Astrocyte of the spinal cord (primary cell): ENCODE measurements at regions not wholly inside any gene's neighbourhood (a gene's known extent, or its start where the extent isn't known, plus 50 kb on each side); places are given as distances from the start of the nearest gene placed in this dataset.
"Not testable (repeated sequence)": the region's sequence is repeated elsewhere in the genome, so short reads cannot be mapped to it uniquely, and the experiment has no call there.

Experiments
- DNase-seq: peaks from one replicate; pipeline ENCODE4 v3.0.0; 2011; ENCODE audit warnings: low read depth, low spot score
- H3K4me3 ChIP-seq: 2 replicates; pipeline ENCODE4 v1.5.1; 2011; ENCODE audit warnings: low read depth, mild to moderate bottlenecking, low read length, moderate library complexity
- in situ Hi-C: cut with HindIII; loops from 2 replicates; pipeline ENCODE4 v1.10.0; 2017; ENCODE audit warnings: low sequenced_read_pairs
- TF ChIP-seq, protein P1 (sequence below): IDR thresholded peaks from 2 replicates; pipeline ENCODE4 v1.5.1; 2012; ENCODE audit warnings: low read depth, mild to moderate bottlenecking, low read length, inconsistent platforms

GRCh38 chr10:36761121-36761520 is 364.3 kb upstream of the ANKRD30A start:
- in situ Hi-C loops, result no loop called here
- DNase-seq, result no peak
- TF ChIP-seq, protein P1, sequence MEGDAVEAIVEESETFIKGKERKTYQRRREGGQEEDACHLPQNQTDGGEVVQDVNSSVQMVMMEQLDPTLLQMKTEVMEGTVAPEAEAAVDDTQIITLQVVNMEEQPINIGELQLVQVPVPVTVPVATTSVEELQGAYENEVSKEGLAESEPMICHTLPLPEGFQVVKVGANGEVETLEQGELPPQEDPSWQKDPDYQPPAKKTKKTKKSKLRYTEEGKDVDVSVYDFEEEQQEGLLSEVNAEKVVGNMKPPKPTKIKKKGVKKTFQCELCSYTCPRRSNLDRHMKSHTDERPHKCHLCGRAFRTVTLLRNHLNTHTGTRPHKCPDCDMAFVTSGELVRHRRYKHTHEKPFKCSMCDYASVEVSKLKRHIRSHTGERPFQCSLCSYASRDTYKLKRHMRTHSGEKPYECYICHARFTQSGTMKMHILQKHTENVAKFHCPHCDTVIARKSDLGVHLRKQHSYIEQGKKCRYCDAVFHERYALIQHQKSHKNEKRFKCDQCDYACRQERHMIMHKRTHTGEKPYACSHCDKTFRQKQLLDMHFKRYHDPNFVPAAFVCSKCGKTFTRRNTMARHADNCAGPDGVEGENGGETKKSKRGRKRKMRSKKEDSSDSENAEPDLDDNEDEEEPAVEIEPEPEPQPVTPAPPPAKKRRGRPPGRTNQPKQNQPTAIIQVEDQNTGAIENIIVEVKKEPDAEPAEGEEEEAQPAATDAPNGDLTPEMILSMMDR, result no peak
- H3K4me3 ChIP-seq, result no peak overlapping the region

DNA sequence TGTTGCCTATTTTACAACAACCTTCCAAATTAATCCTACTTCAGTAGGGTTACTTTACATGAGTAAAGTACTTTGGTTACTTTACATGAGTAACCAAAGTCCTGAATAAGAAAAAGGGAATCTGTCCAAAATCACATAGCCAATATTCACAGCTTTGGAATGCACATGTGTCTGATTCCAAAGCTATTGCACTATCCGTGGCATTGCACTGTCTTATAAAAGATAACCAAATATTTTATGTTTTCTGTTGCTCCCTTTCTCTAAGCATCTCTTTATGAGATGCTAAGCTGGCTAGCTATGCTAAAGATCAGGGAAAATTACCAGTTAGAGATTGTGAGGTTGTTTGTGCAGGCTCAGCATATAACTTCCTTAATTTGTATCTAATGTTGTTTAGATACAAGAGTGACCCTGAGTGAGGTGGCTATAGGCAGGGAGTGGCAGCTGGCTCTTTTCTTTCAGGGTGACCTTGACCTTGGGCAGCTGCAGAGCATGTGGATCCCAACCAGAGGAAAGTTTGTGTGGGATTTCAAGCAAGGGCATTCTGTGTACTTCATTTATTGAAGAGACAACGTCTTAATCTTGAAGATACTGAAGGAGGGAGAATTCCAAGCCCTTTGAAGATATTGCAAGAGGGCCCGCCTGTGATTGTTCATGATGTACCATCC is 366.1 kb upstream of the ANKRD30A start:
- DNase-seq, result peak; percentile 82
- TF ChIP-seq, protein P1, result no peak
- H3K4me3 ChIP-seq, result no peak overlapping the region
- in situ Hi-C loops, result no loop called here

GRCh38 chr10:36748128-36748871 is 377.1 kb upstream of the ANKRD30A start:
- in situ Hi-C loops, result no loop called here
- no peak overlapping the region for H3K4me3 ChIP-seq
- TF ChIP-seq, protein P1, result no peak
- no peak for DNase-seq

DNA sequence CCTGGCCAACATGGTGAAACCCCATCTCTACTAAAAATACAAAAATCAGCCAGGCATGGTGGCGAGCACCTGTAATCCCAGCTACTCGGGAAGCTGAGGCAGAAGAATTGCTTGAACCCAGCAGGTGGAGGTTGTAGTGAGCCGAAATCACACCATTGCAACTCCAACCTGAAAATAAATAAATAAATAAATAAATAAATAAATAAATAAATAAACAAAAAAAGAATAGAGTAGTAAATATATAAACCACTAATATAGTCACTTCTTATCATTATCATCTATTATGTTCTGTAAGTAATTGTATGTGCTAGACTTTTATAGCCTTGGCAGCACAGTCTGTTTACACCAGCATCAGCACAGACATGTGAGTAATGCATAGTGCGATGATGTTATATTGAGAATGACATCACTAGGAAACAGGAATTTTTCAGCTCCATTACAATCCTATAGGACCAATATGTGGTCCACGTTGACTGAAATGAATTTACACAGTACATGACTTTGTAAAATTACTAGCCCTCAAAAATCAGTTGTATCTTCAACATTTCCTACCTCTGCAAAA is 385.4 kb upstream of the ANKRD30A start:
- in situ Hi-C loops, result no loop called here
- no peak for DNase-seq
- TF ChIP-seq, protein P1, result no peak
- no peak overlapping the region for H3K4me3 ChIP-seq

GRCh38 chr10:36738738-36739431 is 386.5 kb upstream of the ANKRD30A start:
- DNase-seq, result no peak
- TF ChIP-seq, protein P1, result no peak
- in situ Hi-C loops, result no loop called here
- no peak overlapping the region for H3K4me3 ChIP-seq

GRCh38 chr10:36736311-36736710 is 389.1 kb upstream of the ANKRD30A start:
- TF ChIP-seq, protein P1, result no peak

DNA sequence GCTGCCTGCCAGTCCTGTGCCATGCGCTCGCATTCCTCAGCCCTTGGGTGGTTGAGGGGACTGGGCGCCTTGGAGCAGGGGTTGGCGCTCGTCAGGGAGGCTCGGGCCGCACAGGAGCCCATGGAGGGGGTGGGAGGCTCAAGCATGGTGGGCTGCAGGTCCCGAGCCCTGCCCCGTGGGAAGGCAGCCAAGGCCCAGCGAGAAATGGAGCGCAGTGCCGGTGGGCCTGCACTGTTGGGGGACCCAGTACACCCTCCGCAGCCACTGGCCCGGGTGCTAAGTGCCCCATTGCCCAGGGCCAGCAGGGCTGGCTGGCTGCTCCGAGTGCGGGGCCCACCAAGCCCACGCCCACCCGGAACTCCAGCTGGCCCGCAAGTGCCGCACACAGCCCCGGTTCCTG is 390.8 kb upstream of the ANKRD30A start:
- DNase-seq, in situ Hi-C loops, H3K4me3 ChIP-seq: not testable (repeated sequence)

More at GRCh38 chr10:36736311-36736710, 389.1 kb upstream of the ANKRD30A start:
- no peak for DNase-seq
- in situ Hi-C loops, result no loop called here
- no peak overlapping the region for H3K4me3 ChIP-seq
